ENCODE measurements at regions not wholly inside any gene's neighbourhood (a gene's known extent, or its start where the extent isn't known, plus 50 kb on each side); places are given as distances from the start of the nearest gene placed in this dataset.

GRCh38 chr13:34001389-34001788 is 183.4 kb downstream of the RFC3 start:
- DNase-seq (ENCODE audit: low read depth in 3 of 3): no peak

GRCh38 chr13:34002141-34002540 is 184.2 kb downstream of the RFC3 start:
- no peak for DNase-seq (ENCODE audit: low read depth in 3 of 3)

- no peak for DNase-seq (ENCODE audit: low read depth in 3 of 3)
Measured at GRCh38 chr13:34002924-34003323, 185.0 kb downstream of the RFC3 start.

- no peak for DNase-seq (ENCODE audit: low read depth in 3 of 3)
Measured at GRCh38 chr13:34003656-34004055, 185.7 kb downstream of the RFC3 start.

GRCh38 chr13:34004676-34005075 is 186.7 kb downstream of the RFC3 start:
- no peak for DNase-seq (ENCODE audit: low read depth in 3 of 3)

GRCh38 chr13:34006011-34006410 is 188.1 kb downstream of the RFC3 start:
- no peak for DNase-seq (ENCODE audit: low read depth in 3 of 3)

GRCh38 chr13:34011552-34012085 is 193.7 kb downstream of the RFC3 start:
- no peak for DNase-seq (ENCODE audit: low read depth in 3 of 3)

- DNase-seq (ENCODE audit: low read depth in 3 of 3): no peak
Measured at GRCh38 chr13:34012382-34012781, 194.4 kb downstream of the RFC3 start.

GRCh38 chr13:34013061-34013460 is 195.1 kb downstream of the RFC3 start:
- no peak for DNase-seq (ENCODE audit: low read depth in 3 of 3)

- DNase-seq (ENCODE audit: low read depth in 3 of 3): no peak
Measured at GRCh38 chr13:34017231-34017630, 199.3 kb downstream of the RFC3 start.

GRCh38 chr13:34019870-34020269 is 201.9 kb downstream of the RFC3 start:
- DNase-seq (ENCODE audit: low read depth in 3 of 3): no peak

GRCh38 chr13:34020388-34020787 is 202.4 kb downstream of the RFC3 start:
- no peak for DNase-seq (ENCODE audit: low read depth in 3 of 3)

- no peak for DNase-seq (ENCODE audit: low read depth in 3 of 3)
Measured at GRCh38 chr13:34021619-34022018, 203.7 kb downstream of the RFC3 start.

- DNase-seq (ENCODE audit: low read depth in 3 of 3): no peak
Measured at GRCh38 chr13:34025746-34026145, 207.8 kb downstream of the RFC3 start.

GRCh38 chr13:34026308-34026707 is 208.4 kb downstream of the RFC3 start:
- DNase-seq (ENCODE audit: low read depth in 3 of 3): no peak

- DNase-seq (ENCODE audit: low read depth in 3 of 3): no peak
Measured at GRCh38 chr13:34028496-34029442, 210.8 kb downstream of the RFC3 start.

GRCh38 chr13:34030782-34031181 is 212.8 kb downstream of the RFC3 start:
- DNase-seq (ENCODE audit: low read depth in 3 of 3): no peak

- DNase-seq (ENCODE audit: low read depth in 3 of 3): no peak
Measured at GRCh38 chr13:34031610-34032009, 213.7 kb downstream of the RFC3 start.

- DNase-seq (ENCODE audit: low read depth in 3 of 3): no peak
Measured at GRCh38 chr13:34034411-34034810, 216.5 kb downstream of the RFC3 start.

- DNase-seq (ENCODE audit: low read depth in 3 of 3): no peak
Measured at GRCh38 chr13:34035178-34035577, 217.2 kb downstream of the RFC3 start.

GRCh38 chr13:34035676-34036325 is 217.9 kb downstream of the RFC3 start:
- DNase-seq (ENCODE audit: low read depth in 3 of 3): no peak

GRCh38 chr13:34037636-34038540 is 219.9 kb downstream of the RFC3 start:
- DNase-seq (ENCODE audit: low read depth in 3 of 3): no peak
